H9 (cell line): ENCODE measurements at regions not wholly inside any gene's neighbourhood (a gene's known extent, or its start where the extent isn't known, plus 50 kb on each side); places are given as distances from the start of the nearest gene placed in this dataset.

Source experiments
- DNase-seq: peaks from one replicate; pipeline ENCODE4 v3.0.0-alpha.2; 2017
- H2AFZ ChIP-seq: one replicate; pipeline ENCODE4 v1.6.1; 2013; ENCODE audit warnings: mild to moderate bottlenecking, low read length, control low read depth, moderate library complexity
- H2AK5ac ChIP-seq: 2 replicates; pipeline ENCODE4 v1.6.1; 2013; ENCODE audit warnings: low read length, control low read depth, mixed read lengths; ENCODE audit not compliant: insufficient read length
- H2BK120ac ChIP-seq: one replicate; pipeline ENCODE4 v1.6.1; 2013; ENCODE audit warnings: low read depth, mild to moderate bottlenecking, low read length, control low read depth, inconsistent platforms; ENCODE audit not compliant: poor library complexity, severe bottlenecking
- H2BK12ac ChIP-seq: 2 replicates; pipeline ENCODE4 v1.6.1; 2013; ENCODE audit warnings: low read length, control low read depth, mixed read lengths, low read depth; ENCODE audit not compliant: insufficient read length
- H2BK15ac ChIP-seq: 2 replicates; pipeline ENCODE4 v1.6.1; 2013; ENCODE audit warnings: low read depth, low read length, control low read depth
- H2BK20ac ChIP-seq: one replicate; pipeline ENCODE4 v1.6.1; 2013; ENCODE audit warnings: low read depth, mild to moderate bottlenecking, low read length, control low read depth, inconsistent platforms; ENCODE audit not compliant: poor library complexity, severe bottlenecking
- H2BK5ac ChIP-seq: 2 replicates; pipeline ENCODE4 v1.6.1; 2013; ENCODE audit warnings: low read length, control low read depth, mixed read lengths; ENCODE audit not compliant: insufficient read length
- H3K14ac ChIP-seq: 2 replicates; pipeline ENCODE4 v1.6.1; 2013; ENCODE audit warnings: low read length, control low read depth; ENCODE audit not compliant: insufficient read depth
- H3K18ac ChIP-seq: 2 replicates; pipeline ENCODE4 v1.6.1; 2013; ENCODE audit warnings: low read depth, mild to moderate bottlenecking, mixed read lengths, low read length, control low read depth; ENCODE audit not compliant: insufficient read length
- H3K23ac ChIP-seq: 2 replicates; pipeline ENCODE4 v1.6.1; 2013; ENCODE audit warnings: low read length, control low read depth, mixed read lengths, low read depth; ENCODE audit not compliant: insufficient read length
- H3K23me2 ChIP-seq: 2 replicates; pipeline ENCODE4 v1.6.1; 2013; ENCODE audit warnings: low read depth, mild to moderate bottlenecking, mixed read lengths, low read length, control low read depth; ENCODE audit not compliant: insufficient read length, poor library complexity, severe bottlenecking
- H3K27ac ChIP-seq: 2 replicates; pipeline ENCODE4 v1.5.1; 2013; ENCODE audit warnings: low read length, control low read depth, mixed read lengths, low read depth; ENCODE audit not compliant: insufficient read length
- H3K27me3 ChIP-seq: 2 replicates; pipeline ENCODE4 v1.6.1; 2013; ENCODE audit warnings: low read length, control low read depth, inconsistent platforms; ENCODE audit not compliant: insufficient read depth
- H3K4ac ChIP-seq: 2 replicates; pipeline ENCODE4 v1.6.1; 2013; ENCODE audit warnings: low read depth, mild to moderate bottlenecking, control low read depth, inconsistent platforms, low read length, moderate library complexity
- H3K4me1 ChIP-seq: 2 replicates; pipeline ENCODE4 v1.6.1; 2013; ENCODE audit warnings: low read length, control low read depth, inconsistent platforms; ENCODE audit not compliant: insufficient read depth
- H3K4me2 ChIP-seq: 2 replicates; pipeline ENCODE4 v1.6.1; 2013; ENCODE audit warnings: low read length, control low read depth, mixed read lengths; ENCODE audit not compliant: insufficient read length, insufficient read depth
- H3K56ac ChIP-seq: 2 replicates; pipeline ENCODE4 v1.6.1; 2013; ENCODE audit warnings: low read depth, mild to moderate bottlenecking, mixed read lengths, low read length, control low read depth; ENCODE audit not compliant: insufficient read length
- H3K79me1 ChIP-seq: 2 replicates; pipeline ENCODE4 v1.6.1; 2013; ENCODE audit warnings: low read depth, mild to moderate bottlenecking, moderate library complexity, low read length, control low read depth, inconsistent platforms; ENCODE audit not compliant: insufficient read depth, poor library complexity, severe bottlenecking
- H3K79me2 ChIP-seq: 2 replicates; pipeline ENCODE4 v1.6.1; 2013; ENCODE audit warnings: low read length, control low read depth, inconsistent platforms; ENCODE audit not compliant: insufficient read depth
- H3K9ac ChIP-seq: 2 replicates; pipeline ENCODE4 v1.6.1; 2013; ENCODE audit warnings: low read length, control low read depth, mixed read lengths; ENCODE audit not compliant: insufficient read length; ENCODE audit errors: extremely low read depth
- H3K9me3 ChIP-seq: one replicate; pipeline ENCODE4 v1.6.1; 2013; ENCODE audit warnings: low read depth, low read length, inconsistent platforms; ENCODE audit not compliant: control insufficient read depth
- H3T11ph ChIP-seq: one replicate; pipeline ENCODE4 v1.6.1; 2013; ENCODE audit warnings: mild to moderate bottlenecking, low read length, control low read depth, inconsistent platforms
- H4K20me1 ChIP-seq: one replicate; pipeline ENCODE4 v1.6.1; 2013; ENCODE audit not compliant: control insufficient read depth, insufficient read length, insufficient read depth
- H4K5ac ChIP-seq: 2 replicates; pipeline ENCODE4 v1.6.1; 2013; ENCODE audit warnings: low read depth, mild to moderate bottlenecking, mixed read lengths, low read length, control low read depth; ENCODE audit not compliant: insufficient read length
- H4K8ac ChIP-seq: replicated peaks from 2 replicates; pipeline ENCODE4 v1.6.1; 2013; ENCODE audit warnings: low read length, control low read depth, mixed read lengths, low read depth; ENCODE audit not compliant: insufficient read length
- H4K91ac ChIP-seq: 2 replicates; pipeline ENCODE4 v1.6.1; 2013; ENCODE audit warnings: low read depth, mild to moderate bottlenecking, moderate library complexity, mixed read lengths, low read length, control low read depth; ENCODE audit not compliant: insufficient read length
- H3K27ac Mint-ChIP-seq, 3 experiments: 2 replicates in 2 of 3; 3 replicates in 1 of 3; pipeline ENCODE4 v1.8.0; 2020 to 2021; ENCODE audit warnings: mixed read lengths in 3 of 3, mild to moderate bottlenecking in 1 of 3, moderate library complexity in 1 of 3
- H3K27me3 Mint-ChIP-seq: 2 replicates; pipeline ENCODE4 v1.8.0; 2021; ENCODE audit warnings: low read depth, mild to moderate bottlenecking, moderate library complexity, mixed read lengths
- H3K36me3 Mint-ChIP-seq, 3 experiments: 2 replicates in 2 of 3; 3 replicates in 1 of 3; pipeline ENCODE4 v1.8.0; 2020 to 2021; ENCODE audit warnings: low read depth in 3 of 3, mixed read lengths in 3 of 3; ENCODE audit not compliant: insufficient read depth in 1 of 3
- H3K4me1 Mint-ChIP-seq, 2 experiments: 2 replicates each; pipeline ENCODE4 v1.8.0; 2020; ENCODE audit warnings: mixed read lengths in 2 of 2
- H3K4me3 Mint-ChIP-seq, 2 experiments: 2 replicates in 1 of 2; 3 replicates in 1 of 2; pipeline ENCODE4 v1.8.0; 2020 to 2021; ENCODE audit warnings: mild to moderate bottlenecking in 2 of 2, mixed read lengths in 2 of 2, moderate library complexity in 1 of 2
- H3K9me3 Mint-ChIP-seq, 2 experiments: 2 replicates in 1 of 2; 3 replicates in 1 of 2; pipeline ENCODE4 v1.8.0; 2020; ENCODE audit warnings: mild to moderate bottlenecking in 2 of 2, mixed read lengths in 2 of 2, moderate library complexity in 1 of 2
- WGBS: extraction: QIAGEN DNeasy Blood & Tissue Kit; methylation state at CpG from one replicate; pipeline ENCODE4 v1.1.7; 2013; ENCODE audit warnings: missing lambda C conversion rate, low lambda C conversion rate, mixed read lengths; ENCODE audit not compliant: insufficient read length; ENCODE audit errors: extremely low coverage; 5-methylcytosine and 5-hydroxymethylcytosine counted together
- TF ChIP-seq, protein P1 (sequence below): fragments of 200-600 bp; sonication (generic); conservative IDR thresholded peaks from 3 replicates; pipeline ENCODE4 v1.8.0; 2021; ENCODE audit warnings: antibody characterized with exemption, mild to moderate bottlenecking

DNA sequence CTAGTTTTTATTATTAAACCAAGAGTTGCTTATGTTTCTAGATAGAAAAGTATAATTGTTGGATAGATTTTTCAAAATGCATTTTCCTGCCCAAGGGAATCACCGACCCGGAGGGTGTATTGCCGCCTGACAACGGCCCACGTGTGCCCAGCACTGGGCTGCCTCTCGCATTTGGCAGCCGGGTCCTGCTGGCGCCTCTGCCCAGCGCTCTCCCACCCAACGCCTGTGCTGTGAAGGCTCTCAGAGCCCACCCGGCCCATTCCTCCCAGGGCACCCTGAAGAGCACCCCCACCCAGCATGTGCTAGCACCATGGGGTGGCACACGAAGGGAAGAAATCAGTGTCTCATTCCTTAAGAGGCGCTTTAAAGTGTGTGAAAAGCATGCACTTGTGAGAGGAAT lies 88.3 kb upstream of the AFDN start:
- H2BK20ac ChIP-seq, result no peak overlapping the region
- no peak overlapping the region for H3K23ac ChIP-seq
- H3K9ac ChIP-seq, result no peak overlapping the region
- H4K20me1 ChIP-seq, result no peaks in the 10 kb centered on the region
- H4K91ac ChIP-seq, result no peak overlapping the region
- H3K27ac ChIP-seq, result no peak overlapping the region
- H4K8ac ChIP-seq, result no peak overlapping the region
- Mint-ChIP-seq H3K4me1 (peaks cover 0 to 10% of the 10 kb centered on the region in 2 experiments; a peak in 3 of 4 replicates), H3K9me3 (peaks cover 2 to 3% of the 10 kb centered on the region in 2 experiments; a peak in 3 of 5 replicates), H3K36me3 (0 out of 7 replicates have a peak, but pooled peaks cover 0 to 3% (median 0%) of the 10 kb centered on the region in 3 experiments), H3K4me3 (no peak overlapping the region), H3K27ac (no peak overlapping the region), H3K27me3 (peaks cover 3% of the 10 kb centered on the region)
- no peak overlapping the region for H2BK120ac ChIP-seq
- no peak overlapping the region for H2AK5ac ChIP-seq
- no peaks in the 10 kb centered on the region for H3K23me2 ChIP-seq
- H3K4ac ChIP-seq, result no peak overlapping the region
- no peak overlapping the region for H2AFZ ChIP-seq
- no peak overlapping the region for H2BK5ac ChIP-seq
- no peaks in the 10 kb centered on the region for H3K9me3 ChIP-seq
- H3T11ph ChIP-seq, result no peak overlapping the region
- no peak overlapping the region for H3K14ac ChIP-seq
- H2BK12ac ChIP-seq, result no peak overlapping the region
- H3K56ac ChIP-seq, result no peak overlapping the region
- no peaks in the 10 kb centered on the region for H3K27me3 ChIP-seq
- TF ChIP-seq, protein P1, sequence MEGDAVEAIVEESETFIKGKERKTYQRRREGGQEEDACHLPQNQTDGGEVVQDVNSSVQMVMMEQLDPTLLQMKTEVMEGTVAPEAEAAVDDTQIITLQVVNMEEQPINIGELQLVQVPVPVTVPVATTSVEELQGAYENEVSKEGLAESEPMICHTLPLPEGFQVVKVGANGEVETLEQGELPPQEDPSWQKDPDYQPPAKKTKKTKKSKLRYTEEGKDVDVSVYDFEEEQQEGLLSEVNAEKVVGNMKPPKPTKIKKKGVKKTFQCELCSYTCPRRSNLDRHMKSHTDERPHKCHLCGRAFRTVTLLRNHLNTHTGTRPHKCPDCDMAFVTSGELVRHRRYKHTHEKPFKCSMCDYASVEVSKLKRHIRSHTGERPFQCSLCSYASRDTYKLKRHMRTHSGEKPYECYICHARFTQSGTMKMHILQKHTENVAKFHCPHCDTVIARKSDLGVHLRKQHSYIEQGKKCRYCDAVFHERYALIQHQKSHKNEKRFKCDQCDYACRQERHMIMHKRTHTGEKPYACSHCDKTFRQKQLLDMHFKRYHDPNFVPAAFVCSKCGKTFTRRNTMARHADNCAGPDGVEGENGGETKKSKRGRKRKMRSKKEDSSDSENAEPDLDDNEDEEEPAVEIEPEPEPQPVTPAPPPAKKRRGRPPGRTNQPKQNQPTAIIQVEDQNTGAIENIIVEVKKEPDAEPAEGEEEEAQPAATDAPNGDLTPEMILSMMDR, result no peak
- no peaks in the 10 kb centered on the region for H3K4me1 ChIP-seq
- H2BK15ac ChIP-seq, result no peak overlapping the region
- H4K5ac ChIP-seq, result no peak overlapping the region
- WGBS, result no CpG with 5 or more reads among the region's 13 CpGs
- H3K18ac ChIP-seq, result no peak overlapping the region
- DNase-seq, result no peak
- H3K4me2 ChIP-seq, result no peak overlapping the region
- no peaks in the 10 kb centered on the region for H3K79me1 ChIP-seq
- H3K79me2 ChIP-seq, result no peaks in the 10 kb centered on the region
